H9 (cell line): ENCODE measurements at regions not wholly inside any gene's neighbourhood (a gene's known extent, or its start where the extent isn't known, plus 50 kb on each side); places are given as distances from the start of the nearest gene placed in this dataset.

Experiments used
- DNase-seq: peaks from one replicate; pipeline ENCODE4 v3.0.0-alpha.2; 2017
- H2AFZ ChIP-seq: one replicate; pipeline ENCODE4 v1.6.1; 2013; ENCODE audit warnings: mild to moderate bottlenecking, low read length, control low read depth, moderate library complexity
- H2AK5ac ChIP-seq: 2 replicates; pipeline ENCODE4 v1.6.1; 2013; ENCODE audit warnings: low read length, control low read depth, mixed read lengths; ENCODE audit not compliant: insufficient read length
- H2BK120ac ChIP-seq: one replicate; pipeline ENCODE4 v1.6.1; 2013; ENCODE audit warnings: low read depth, mild to moderate bottlenecking, low read length, control low read depth, inconsistent platforms; ENCODE audit not compliant: poor library complexity, severe bottlenecking
- H2BK12ac ChIP-seq: 2 replicates; pipeline ENCODE4 v1.6.1; 2013; ENCODE audit warnings: low read length, control low read depth, mixed read lengths, low read depth; ENCODE audit not compliant: insufficient read length
- H2BK15ac ChIP-seq: 2 replicates; pipeline ENCODE4 v1.6.1; 2013; ENCODE audit warnings: low read depth, low read length, control low read depth
- H2BK20ac ChIP-seq: one replicate; pipeline ENCODE4 v1.6.1; 2013; ENCODE audit warnings: low read depth, mild to moderate bottlenecking, low read length, control low read depth, inconsistent platforms; ENCODE audit not compliant: poor library complexity, severe bottlenecking
- H2BK5ac ChIP-seq: 2 replicates; pipeline ENCODE4 v1.6.1; 2013; ENCODE audit warnings: low read length, control low read depth, mixed read lengths; ENCODE audit not compliant: insufficient read length
- H3K14ac ChIP-seq: 2 replicates; pipeline ENCODE4 v1.6.1; 2013; ENCODE audit warnings: low read length, control low read depth; ENCODE audit not compliant: insufficient read depth
- H3K18ac ChIP-seq: 2 replicates; pipeline ENCODE4 v1.6.1; 2013; ENCODE audit warnings: low read depth, mild to moderate bottlenecking, mixed read lengths, low read length, control low read depth; ENCODE audit not compliant: insufficient read length
- H3K23ac ChIP-seq: 2 replicates; pipeline ENCODE4 v1.6.1; 2013; ENCODE audit warnings: low read length, control low read depth, mixed read lengths, low read depth; ENCODE audit not compliant: insufficient read length
- H3K23me2 ChIP-seq: 2 replicates; pipeline ENCODE4 v1.6.1; 2013; ENCODE audit warnings: low read depth, mild to moderate bottlenecking, mixed read lengths, low read length, control low read depth; ENCODE audit not compliant: insufficient read length, poor library complexity, severe bottlenecking
- H3K27ac ChIP-seq: 2 replicates; pipeline ENCODE4 v1.5.1; 2013; ENCODE audit warnings: low read length, control low read depth, mixed read lengths, low read depth; ENCODE audit not compliant: insufficient read length
- H3K27me3 ChIP-seq: 2 replicates; pipeline ENCODE4 v1.6.1; 2013; ENCODE audit warnings: low read length, control low read depth, inconsistent platforms; ENCODE audit not compliant: insufficient read depth
- H3K4ac ChIP-seq: 2 replicates; pipeline ENCODE4 v1.6.1; 2013; ENCODE audit warnings: low read depth, mild to moderate bottlenecking, control low read depth, inconsistent platforms, low read length, moderate library complexity
- H3K4me1 ChIP-seq: 2 replicates; pipeline ENCODE4 v1.6.1; 2013; ENCODE audit warnings: low read length, control low read depth, inconsistent platforms; ENCODE audit not compliant: insufficient read depth
- H3K4me2 ChIP-seq: 2 replicates; pipeline ENCODE4 v1.6.1; 2013; ENCODE audit warnings: low read length, control low read depth, mixed read lengths; ENCODE audit not compliant: insufficient read length, insufficient read depth
- H3K56ac ChIP-seq: 2 replicates; pipeline ENCODE4 v1.6.1; 2013; ENCODE audit warnings: low read depth, mild to moderate bottlenecking, mixed read lengths, low read length, control low read depth; ENCODE audit not compliant: insufficient read length
- H3K79me1 ChIP-seq: 2 replicates; pipeline ENCODE4 v1.6.1; 2013; ENCODE audit warnings: low read depth, mild to moderate bottlenecking, moderate library complexity, low read length, control low read depth, inconsistent platforms; ENCODE audit not compliant: insufficient read depth, poor library complexity, severe bottlenecking
- H3K79me2 ChIP-seq: 2 replicates; pipeline ENCODE4 v1.6.1; 2013; ENCODE audit warnings: low read length, control low read depth, inconsistent platforms; ENCODE audit not compliant: insufficient read depth
- H3K9ac ChIP-seq: 2 replicates; pipeline ENCODE4 v1.6.1; 2013; ENCODE audit warnings: low read length, control low read depth, mixed read lengths; ENCODE audit not compliant: insufficient read length; ENCODE audit errors: extremely low read depth
- H3K9me3 ChIP-seq: one replicate; pipeline ENCODE4 v1.6.1; 2013; ENCODE audit warnings: low read depth, low read length, inconsistent platforms; ENCODE audit not compliant: control insufficient read depth
- H3T11ph ChIP-seq: one replicate; pipeline ENCODE4 v1.6.1; 2013; ENCODE audit warnings: mild to moderate bottlenecking, low read length, control low read depth, inconsistent platforms
- H4K20me1 ChIP-seq: one replicate; pipeline ENCODE4 v1.6.1; 2013; ENCODE audit not compliant: control insufficient read depth, insufficient read length, insufficient read depth
- H4K5ac ChIP-seq: 2 replicates; pipeline ENCODE4 v1.6.1; 2013; ENCODE audit warnings: low read depth, mild to moderate bottlenecking, mixed read lengths, low read length, control low read depth; ENCODE audit not compliant: insufficient read length
- H4K8ac ChIP-seq: replicated peaks from 2 replicates; pipeline ENCODE4 v1.6.1; 2013; ENCODE audit warnings: low read length, control low read depth, mixed read lengths, low read depth; ENCODE audit not compliant: insufficient read length
- H4K91ac ChIP-seq: 2 replicates; pipeline ENCODE4 v1.6.1; 2013; ENCODE audit warnings: low read depth, mild to moderate bottlenecking, moderate library complexity, mixed read lengths, low read length, control low read depth; ENCODE audit not compliant: insufficient read length
- H3K27ac Mint-ChIP-seq, 3 experiments: 2 replicates in 2 of 3; 3 replicates in 1 of 3; pipeline ENCODE4 v1.8.0; 2020 to 2021; ENCODE audit warnings: mixed read lengths in 3 of 3, mild to moderate bottlenecking in 1 of 3, moderate library complexity in 1 of 3
- H3K27me3 Mint-ChIP-seq: 2 replicates; pipeline ENCODE4 v1.8.0; 2021; ENCODE audit warnings: low read depth, mild to moderate bottlenecking, moderate library complexity, mixed read lengths
- H3K36me3 Mint-ChIP-seq, 3 experiments: 2 replicates in 2 of 3; 3 replicates in 1 of 3; pipeline ENCODE4 v1.8.0; 2020 to 2021; ENCODE audit warnings: low read depth in 3 of 3, mixed read lengths in 3 of 3; ENCODE audit not compliant: insufficient read depth in 1 of 3
- H3K4me1 Mint-ChIP-seq, 2 experiments: 2 replicates each; pipeline ENCODE4 v1.8.0; 2020; ENCODE audit warnings: mixed read lengths in 2 of 2
- H3K4me3 Mint-ChIP-seq, 2 experiments: 2 replicates in 1 of 2; 3 replicates in 1 of 2; pipeline ENCODE4 v1.8.0; 2020 to 2021; ENCODE audit warnings: mild to moderate bottlenecking in 2 of 2, mixed read lengths in 2 of 2, moderate library complexity in 1 of 2
- H3K9me3 Mint-ChIP-seq, 2 experiments: 2 replicates in 1 of 2; 3 replicates in 1 of 2; pipeline ENCODE4 v1.8.0; 2020; ENCODE audit warnings: mild to moderate bottlenecking in 2 of 2, mixed read lengths in 2 of 2, moderate library complexity in 1 of 2
- WGBS: extraction: QIAGEN DNeasy Blood & Tissue Kit; methylation state at CpG from one replicate; pipeline ENCODE4 v1.1.7; 2013; ENCODE audit warnings: missing lambda C conversion rate, low lambda C conversion rate, mixed read lengths; ENCODE audit not compliant: insufficient read length; ENCODE audit errors: extremely low coverage; 5-methylcytosine and 5-hydroxymethylcytosine counted together
- TF ChIP-seq, protein P1 (sequence below): fragments of 200-600 bp; sonication (generic); conservative IDR thresholded peaks from 3 replicates; pipeline ENCODE4 v1.8.0; 2021; ENCODE audit warnings: antibody characterized with exemption, mild to moderate bottlenecking

DNA sequence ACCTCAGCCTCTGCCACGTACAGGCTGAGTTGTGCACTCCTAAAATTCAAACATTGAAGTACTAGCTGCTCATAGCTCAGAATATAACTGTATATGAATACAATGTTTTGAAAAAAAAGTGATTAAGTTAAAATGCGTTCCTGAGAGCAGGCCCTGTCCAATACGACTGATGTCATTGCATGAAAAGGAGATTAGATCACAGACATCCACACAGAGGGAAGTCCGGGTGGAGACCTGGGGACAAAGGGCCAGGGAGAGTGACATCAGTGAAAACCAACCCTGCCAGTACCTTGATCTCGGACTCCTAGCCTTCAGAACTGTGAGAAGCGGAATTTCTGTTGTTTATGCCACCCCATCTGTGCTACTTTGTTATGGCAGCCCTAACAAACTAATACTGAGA, 311.4 kb upstream of the NR2F2 start:
- Histone ChIP-seq H3K18ac (no peak overlapping the region), H2BK120ac (no peak overlapping the region), H3K27me3 (no peaks in the 10 kb centered on the region), H3K56ac (no peak overlapping the region), H4K20me1 (no peaks in the 10 kb centered on the region), H2BK20ac (no peak overlapping the region), H3K9ac (no peak overlapping the region), H4K5ac (no peak overlapping the region), H3K23ac (no peak overlapping the region), H3K23me2 (no peaks in the 10 kb centered on the region), H2BK5ac (no peak overlapping the region), H3K14ac (no peak overlapping the region), H3K27ac (no peak overlapping the region), H3K79me1 (no peaks in the 10 kb centered on the region), H2BK15ac (no peak overlapping the region), H2BK12ac (no peak overlapping the region), H3K79me2 (no peaks in the 10 kb centered on the region), H2AFZ (no peak overlapping the region), H3K4ac (no peak overlapping the region), H4K91ac (no peak overlapping the region), H4K8ac (no peak overlapping the region), H3K4me1 (no peaks in the 10 kb centered on the region), H3K9me3 (no peaks in the 10 kb centered on the region), H3K4me2 (no peak overlapping the region), H3T11ph (no peak overlapping the region), H2AK5ac (no peak overlapping the region)
- Mint-ChIP-seq H3K4me3 (no peak overlapping the region), H3K36me3 (no peaks in the 10 kb centered on the region; a peak in 1 of 7 replicates), H3K9me3 (peaks cover 5 to 8% of the 10 kb centered on the region in 2 experiments), H3K27me3 (no peaks in the 10 kb centered on the region; the same call in 1 of the 2 replicates), H3K4me1 (no peaks in the 10 kb centered on the region), H3K27ac (no peak overlapping the region)
- TF ChIP-seq, protein P1, sequence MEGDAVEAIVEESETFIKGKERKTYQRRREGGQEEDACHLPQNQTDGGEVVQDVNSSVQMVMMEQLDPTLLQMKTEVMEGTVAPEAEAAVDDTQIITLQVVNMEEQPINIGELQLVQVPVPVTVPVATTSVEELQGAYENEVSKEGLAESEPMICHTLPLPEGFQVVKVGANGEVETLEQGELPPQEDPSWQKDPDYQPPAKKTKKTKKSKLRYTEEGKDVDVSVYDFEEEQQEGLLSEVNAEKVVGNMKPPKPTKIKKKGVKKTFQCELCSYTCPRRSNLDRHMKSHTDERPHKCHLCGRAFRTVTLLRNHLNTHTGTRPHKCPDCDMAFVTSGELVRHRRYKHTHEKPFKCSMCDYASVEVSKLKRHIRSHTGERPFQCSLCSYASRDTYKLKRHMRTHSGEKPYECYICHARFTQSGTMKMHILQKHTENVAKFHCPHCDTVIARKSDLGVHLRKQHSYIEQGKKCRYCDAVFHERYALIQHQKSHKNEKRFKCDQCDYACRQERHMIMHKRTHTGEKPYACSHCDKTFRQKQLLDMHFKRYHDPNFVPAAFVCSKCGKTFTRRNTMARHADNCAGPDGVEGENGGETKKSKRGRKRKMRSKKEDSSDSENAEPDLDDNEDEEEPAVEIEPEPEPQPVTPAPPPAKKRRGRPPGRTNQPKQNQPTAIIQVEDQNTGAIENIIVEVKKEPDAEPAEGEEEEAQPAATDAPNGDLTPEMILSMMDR, result no peak
- no peak for DNase-seq
- no CpG with 5 or more reads among the region's 6 CpGs for WGBS
